WTC11 (cell line): ENCODE measurements at regions not wholly inside any gene's neighbourhood (a gene's known extent, or its start where the extent isn't known, plus 50 kb on each side); places are given as distances from the start of the nearest gene placed in this dataset.

Source experiments
- ELF4 ChIP-seq: sonication (generic); formaldehyde crosslinking; IDR thresholded peaks from 2 replicates; pipeline ENCODE4 v1.8.1; 2022; ENCODE audit warnings: low read depth, mild to moderate bottlenecking, moderate library complexity, missing genetic modification reagents
- GTF2I ChIP-seq: fragments of 250-450 bp; sonication (Bioruptor Pico); conservative IDR thresholded peaks from 2 replicates; pipeline ENCODE4 v1.4.0; 2021; ENCODE audit warnings: mild to moderate bottlenecking
- NFE2L1 ChIP-seq: sonication (generic); formaldehyde crosslinking; IDR thresholded peaks from 2 replicates; pipeline ENCODE4 v1.8.1; 2023; ENCODE audit warnings: missing genetic modification reagents
- NFYB ChIP-seq: sonication (generic); formaldehyde crosslinking; conservative IDR thresholded peaks from 2 replicates; pipeline ENCODE4 v1.8.0; 2022; ENCODE audit warnings: low read depth, missing genetic modification reagents
- NR1H2 ChIP-seq: sonication (generic); formaldehyde crosslinking; IDR thresholded peaks from 2 replicates; pipeline ENCODE4 v1.9.0; 2021; ENCODE audit warnings: mild to moderate bottlenecking, moderate library complexity, missing genetic modification reagents
- TF ChIP-seq, protein P1 (sequence below): fragments of 200-600 bp; IDR thresholded peaks from 2 replicates; pipeline ENCODE4 v1.8.0; 2022; ENCODE audit warnings: antibody characterized with exemption
- TF ChIP-seq, protein P2 (sequence below): sonication (generic); formaldehyde crosslinking; IDR thresholded peaks from 2 replicates; pipeline ENCODE4 v1.8.0; 2023; ENCODE audit warnings: missing genetic modification reagents, mild to moderate bottlenecking, borderline replicate concordance
- TF ChIP-seq, protein P3 (sequence below): sonication (generic); formaldehyde crosslinking; conservative IDR thresholded peaks from 2 replicates; pipeline ENCODE4 v1.8.1; 2022; ENCODE audit warnings: mild to moderate bottlenecking, missing genetic modification reagents
- TF ChIP-seq, protein P4 (sequence below): sonication (generic); formaldehyde crosslinking; IDR thresholded peaks from 2 replicates; pipeline ENCODE4 v1.8.0; 2023; ENCODE audit warnings: missing genetic modification reagents

DNA sequence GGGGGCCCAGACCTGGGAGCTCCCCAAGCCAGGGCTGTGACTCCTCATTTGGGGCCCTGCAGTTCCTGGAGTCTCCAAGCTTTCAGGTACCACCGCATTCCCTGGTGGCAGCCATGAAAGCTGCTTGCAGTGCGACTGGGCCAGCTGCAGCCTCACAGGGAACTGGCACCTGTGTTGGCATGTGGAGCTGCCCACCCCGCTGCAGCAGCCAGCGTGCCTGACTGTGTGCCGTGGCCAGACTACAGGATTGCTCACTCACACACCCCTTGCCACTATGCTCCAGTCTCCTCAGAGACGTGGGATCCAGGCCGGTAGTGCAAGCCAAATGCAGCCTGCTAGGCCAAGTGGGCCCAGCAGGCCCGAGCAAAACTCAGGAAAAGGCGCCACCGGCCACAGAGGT lies 450.7 kb downstream of the COL12A1 start:
- TF ChIP-seq, protein P1, sequence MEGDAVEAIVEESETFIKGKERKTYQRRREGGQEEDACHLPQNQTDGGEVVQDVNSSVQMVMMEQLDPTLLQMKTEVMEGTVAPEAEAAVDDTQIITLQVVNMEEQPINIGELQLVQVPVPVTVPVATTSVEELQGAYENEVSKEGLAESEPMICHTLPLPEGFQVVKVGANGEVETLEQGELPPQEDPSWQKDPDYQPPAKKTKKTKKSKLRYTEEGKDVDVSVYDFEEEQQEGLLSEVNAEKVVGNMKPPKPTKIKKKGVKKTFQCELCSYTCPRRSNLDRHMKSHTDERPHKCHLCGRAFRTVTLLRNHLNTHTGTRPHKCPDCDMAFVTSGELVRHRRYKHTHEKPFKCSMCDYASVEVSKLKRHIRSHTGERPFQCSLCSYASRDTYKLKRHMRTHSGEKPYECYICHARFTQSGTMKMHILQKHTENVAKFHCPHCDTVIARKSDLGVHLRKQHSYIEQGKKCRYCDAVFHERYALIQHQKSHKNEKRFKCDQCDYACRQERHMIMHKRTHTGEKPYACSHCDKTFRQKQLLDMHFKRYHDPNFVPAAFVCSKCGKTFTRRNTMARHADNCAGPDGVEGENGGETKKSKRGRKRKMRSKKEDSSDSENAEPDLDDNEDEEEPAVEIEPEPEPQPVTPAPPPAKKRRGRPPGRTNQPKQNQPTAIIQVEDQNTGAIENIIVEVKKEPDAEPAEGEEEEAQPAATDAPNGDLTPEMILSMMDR, result no peak
- TF ChIP-seq NFE2L1 (CRISPR knock-in tag) (no peak), NR1H2 (CRISPR knock-in tag) (no peak), NFYB (CRISPR knock-in tag) (no peak), ELF4 (CRISPR knock-in tag) (no peak), GTF2I (CRISPR knock-in tag) (no peak)
- TF ChIP-seq, protein P2, sequence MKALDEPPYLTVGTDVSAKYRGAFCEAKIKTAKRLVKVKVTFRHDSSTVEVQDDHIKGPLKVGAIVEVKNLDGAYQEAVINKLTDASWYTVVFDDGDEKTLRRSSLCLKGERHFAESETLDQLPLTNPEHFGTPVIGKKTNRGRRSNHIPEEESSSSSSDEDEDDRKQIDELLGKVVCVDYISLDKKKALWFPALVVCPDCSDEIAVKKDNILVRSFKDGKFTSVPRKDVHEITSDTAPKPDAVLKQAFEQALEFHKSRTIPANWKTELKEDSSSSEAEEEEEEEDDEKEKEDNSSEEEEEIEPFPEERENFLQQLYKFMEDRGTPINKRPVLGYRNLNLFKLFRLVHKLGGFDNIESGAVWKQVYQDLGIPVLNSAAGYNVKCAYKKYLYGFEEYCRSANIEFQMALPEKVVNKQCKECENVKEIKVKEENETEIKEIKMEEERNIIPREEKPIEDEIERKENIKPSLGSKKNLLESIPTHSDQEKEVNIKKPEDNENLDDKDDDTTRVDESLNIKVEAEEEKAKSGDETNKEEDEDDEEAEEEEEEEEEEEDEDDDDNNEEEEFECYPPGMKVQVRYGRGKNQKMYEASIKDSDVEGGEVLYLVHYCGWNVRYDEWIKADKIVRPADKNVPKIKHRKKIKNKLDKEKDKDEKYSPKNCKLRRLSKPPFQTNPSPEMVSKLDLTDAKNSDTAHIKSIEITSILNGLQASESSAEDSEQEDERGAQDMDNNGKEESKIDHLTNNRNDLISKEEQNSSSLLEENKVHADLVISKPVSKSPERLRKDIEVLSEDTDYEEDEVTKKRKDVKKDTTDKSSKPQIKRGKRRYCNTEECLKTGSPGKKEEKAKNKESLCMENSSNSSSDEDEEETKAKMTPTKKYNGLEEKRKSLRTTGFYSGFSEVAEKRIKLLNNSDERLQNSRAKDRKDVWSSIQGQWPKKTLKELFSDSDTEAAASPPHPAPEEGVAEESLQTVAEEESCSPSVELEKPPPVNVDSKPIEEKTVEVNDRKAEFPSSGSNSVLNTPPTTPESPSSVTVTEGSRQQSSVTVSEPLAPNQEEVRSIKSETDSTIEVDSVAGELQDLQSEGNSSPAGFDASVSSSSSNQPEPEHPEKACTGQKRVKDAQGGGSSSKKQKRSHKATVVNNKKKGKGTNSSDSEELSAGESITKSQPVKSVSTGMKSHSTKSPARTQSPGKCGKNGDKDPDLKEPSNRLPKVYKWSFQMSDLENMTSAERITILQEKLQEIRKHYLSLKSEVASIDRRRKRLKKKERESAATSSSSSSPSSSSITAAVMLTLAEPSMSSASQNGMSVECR (CRISPR knock-in tag), result no peak
- TF ChIP-seq, protein P3, sequence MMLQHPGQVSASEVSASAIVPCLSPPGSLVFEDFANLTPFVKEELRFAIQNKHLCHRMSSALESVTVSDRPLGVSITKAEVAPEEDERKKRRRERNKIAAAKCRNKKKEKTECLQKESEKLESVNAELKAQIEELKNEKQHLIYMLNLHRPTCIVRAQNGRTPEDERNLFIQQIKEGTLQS (CRISPR knock-in tag), result no peak
- TF ChIP-seq, protein P4, sequence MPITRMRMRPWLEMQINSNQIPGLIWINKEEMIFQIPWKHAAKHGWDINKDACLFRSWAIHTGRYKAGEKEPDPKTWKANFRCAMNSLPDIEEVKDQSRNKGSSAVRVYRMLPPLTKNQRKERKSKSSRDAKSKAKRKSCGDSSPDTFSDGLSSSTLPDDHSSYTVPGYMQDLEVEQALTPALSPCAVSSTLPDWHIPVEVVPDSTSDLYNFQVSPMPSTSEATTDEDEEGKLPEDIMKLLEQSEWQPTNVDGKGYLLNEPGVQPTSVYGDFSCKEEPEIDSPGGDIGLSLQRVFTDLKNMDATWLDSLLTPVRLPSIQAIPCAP (CRISPR knock-in tag), result no peak
